HG03060 (cell line): ENCODE measurements at regions not wholly inside any gene's neighbourhood (a gene's known extent, or its start where the extent isn't known, plus 50 kb on each side); places are given as distances from the start of the nearest gene placed in this dataset.

Source experiments
- ATAC-seq: cut with Tn5 transposase; IDR thresholded peaks from one replicate; pipeline ENCODE4 v1.9.1; 2021; ENCODE audit warnings: low read depth, moderate number of reproducible peaks; ENCODE audit not compliant: unreplicated experiment

DNA sequence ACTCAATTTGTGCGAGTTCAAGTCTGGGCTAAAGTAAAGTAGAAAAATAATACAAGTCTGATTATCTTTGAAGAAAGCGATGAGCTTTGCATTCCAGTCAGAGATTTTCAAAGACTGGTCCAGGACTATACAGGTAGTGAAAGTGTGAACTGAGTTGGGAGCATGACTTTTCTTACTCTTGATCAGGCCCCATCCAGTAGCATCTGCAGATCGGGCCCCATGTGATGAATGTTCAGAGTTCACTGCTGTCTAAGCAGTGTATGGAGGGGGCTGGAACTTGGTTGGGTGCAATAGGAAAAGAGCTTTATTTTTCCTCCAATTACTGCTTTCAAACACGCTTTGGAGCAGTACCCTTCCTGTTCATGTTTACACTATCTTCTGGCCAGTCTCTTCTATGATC, 747.4 kb upstream of the ID2 start:
- no peak for ATAC-seq

GRCh38 chr2:7937082-7937481, 744.8 kb upstream of the ID2 start:
- ATAC-seq, result no peak

- ATAC-seq, result no peak
Measured at GRCh38 chr2:7940723-7941122, 741.1 kb upstream of the ID2 start.

GRCh38 chr2:7943446-7943845, 738.4 kb upstream of the ID2 start:
- ATAC-seq, result no peak

- no peak for ATAC-seq
Measured at GRCh38 chr2:7945026-7945425, 736.8 kb upstream of the ID2 start.

DNA sequence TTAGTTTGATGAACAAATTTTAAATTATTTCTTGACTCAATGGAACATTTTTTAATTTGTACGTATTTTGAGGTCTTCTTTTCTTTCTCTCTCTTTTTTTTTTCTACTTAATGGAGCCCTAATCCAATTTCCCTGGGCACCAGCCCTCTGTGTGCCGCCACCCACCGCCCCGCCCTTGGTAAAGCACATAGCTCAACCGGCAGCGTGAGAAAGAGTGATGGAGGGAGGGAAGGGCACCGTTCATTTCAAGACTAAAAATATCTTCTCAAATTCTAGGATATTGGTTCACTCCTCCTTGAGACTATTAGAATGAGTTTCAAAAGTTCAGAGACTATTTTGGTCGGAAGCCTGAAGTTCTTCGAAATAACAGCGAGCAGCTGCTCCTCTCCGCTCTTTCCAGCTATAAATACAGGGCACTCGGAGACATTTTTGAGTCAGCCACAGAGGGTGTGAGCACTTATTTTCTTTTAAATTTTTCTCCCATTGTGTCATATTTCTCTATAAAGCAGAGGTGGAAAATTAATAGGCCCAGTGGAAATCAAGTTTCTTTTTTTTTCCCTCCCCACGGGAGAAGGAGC, 731.7 kb upstream of the ID2 start:
- ATAC-seq, result no peak

- ATAC-seq, result no peak
Measured at GRCh38 chr2:7951001-7951400, 730.9 kb upstream of the ID2 start.

DNA sequence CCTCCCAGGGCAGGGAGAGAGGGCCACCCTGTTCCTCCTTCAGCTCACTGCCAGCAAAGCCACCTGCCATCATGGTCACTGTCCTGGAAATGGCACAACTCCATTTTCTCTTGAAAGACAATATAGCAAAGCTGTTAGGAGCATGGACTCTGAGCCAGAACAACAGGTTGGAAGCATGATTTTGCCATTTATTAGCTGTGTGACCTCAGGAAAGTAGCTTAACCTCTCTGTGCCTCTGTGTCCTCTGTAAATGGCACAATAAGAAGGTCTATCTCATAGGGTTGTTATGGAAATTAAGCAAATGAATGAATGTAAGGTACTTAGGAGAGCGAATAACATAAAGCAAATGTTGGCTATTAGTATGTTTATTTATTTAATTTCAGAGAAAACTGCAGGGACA, 730.4 kb upstream of the ID2 start:
- no peak for ATAC-seq

DNA sequence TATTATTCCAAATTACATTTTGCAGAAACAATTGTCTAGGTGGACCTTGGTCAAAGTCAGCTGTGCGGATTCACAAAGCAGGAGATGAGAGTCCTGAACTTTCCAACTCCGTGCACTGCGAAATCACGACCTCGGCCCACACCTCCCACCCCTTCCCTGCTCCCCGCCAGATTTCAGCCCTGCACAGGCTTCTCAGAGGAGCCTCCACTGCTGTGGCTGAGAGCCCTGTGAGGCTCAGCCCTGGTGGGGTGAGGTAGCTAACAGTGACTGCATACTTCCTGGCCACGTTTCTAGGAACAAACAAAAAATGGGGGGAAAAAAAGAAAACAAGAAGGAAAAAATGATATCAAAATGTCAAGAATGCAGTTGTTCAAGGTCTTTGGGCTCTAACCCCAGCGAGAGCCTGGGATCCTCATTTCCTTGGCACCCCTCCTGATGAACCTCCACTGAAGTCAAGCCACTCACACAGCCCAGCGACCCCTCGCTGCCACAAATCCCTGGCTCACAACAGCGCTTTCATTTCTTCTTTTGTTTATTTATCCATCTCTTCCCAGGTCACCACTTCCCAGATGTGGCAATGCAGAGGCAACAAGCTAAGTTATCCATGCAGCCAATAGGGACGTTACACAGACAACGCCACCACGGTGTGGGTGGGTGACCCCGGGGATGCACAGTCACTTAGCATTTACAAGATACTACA, 729.7 kb upstream of the ID2 start:
- no peak for ATAC-seq

- ATAC-seq, result no peak
Measured at GRCh38 chr2:7953195-7953594, 728.7 kb upstream of the ID2 start.

DNA sequence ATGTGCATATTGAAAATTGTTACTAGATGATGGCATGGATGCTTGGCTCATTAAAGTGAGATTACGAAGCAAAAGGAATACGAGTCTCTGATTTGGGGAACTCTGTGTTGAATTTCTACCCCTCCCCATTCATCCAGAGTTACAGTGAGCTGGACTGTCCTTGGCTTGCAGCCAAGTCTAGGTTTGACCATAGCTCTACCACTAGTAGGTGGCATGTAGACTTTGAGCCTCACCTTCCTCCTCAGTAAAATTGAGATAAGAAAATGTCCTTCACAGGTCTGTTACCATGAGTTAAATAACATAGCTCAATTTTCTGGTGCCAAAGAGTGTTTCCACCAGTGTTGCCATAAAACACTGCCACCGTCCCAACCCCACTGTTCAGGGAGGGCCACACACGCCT, 727.6 kb upstream of the ID2 start:
- no peak for ATAC-seq

DNA sequence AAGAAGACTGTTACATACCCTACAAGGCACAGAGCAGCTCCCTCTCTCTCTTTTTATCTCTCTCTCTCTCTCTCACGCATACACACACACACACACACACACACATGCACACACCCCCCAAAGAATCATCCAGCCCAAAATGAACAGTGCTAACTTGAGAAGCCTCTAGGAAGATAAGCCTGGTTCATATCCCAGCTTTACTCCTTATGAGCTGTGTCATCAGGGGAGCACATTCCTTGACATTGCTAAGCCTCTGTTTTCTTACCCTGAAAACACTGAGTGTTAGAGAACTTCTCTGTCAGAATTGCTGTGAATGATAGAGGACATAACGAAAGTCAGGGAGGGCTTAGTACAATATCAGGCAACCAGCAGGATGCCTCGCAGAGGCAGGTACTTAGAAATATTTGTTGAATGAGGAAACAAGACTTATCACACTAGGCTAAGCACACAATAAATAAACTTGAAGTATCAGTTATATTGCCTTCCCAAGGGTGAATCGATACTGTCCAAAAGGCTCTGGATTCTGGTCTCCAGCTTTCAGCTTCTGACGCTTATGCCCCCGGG, 725.6 kb upstream of the ID2 start:
- ATAC-seq, result no peak

DNA sequence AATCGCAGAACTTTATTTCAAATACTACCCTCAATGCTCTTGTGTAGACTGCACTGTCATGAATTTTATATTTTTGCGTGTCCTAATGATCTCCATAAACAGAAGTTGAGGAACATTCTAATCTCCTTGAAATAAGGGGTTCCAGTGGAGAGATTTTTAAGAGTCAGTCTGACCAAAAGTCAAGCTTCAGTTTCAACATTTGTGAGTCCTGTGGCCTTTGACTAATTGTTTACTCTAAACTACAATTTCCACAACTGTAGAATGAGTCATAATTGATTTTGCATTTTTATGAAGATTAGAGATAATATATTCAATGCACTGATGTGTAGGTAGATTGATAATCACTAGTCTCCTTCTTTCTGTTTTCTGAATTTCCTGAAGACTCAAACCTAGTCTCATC, 720.3 kb upstream of the ID2 start:
- ATAC-seq, result no peak

- no peak for ATAC-seq
Measured at GRCh38 chr2:7962161-7962560, 719.7 kb upstream of the ID2 start.

DNA sequence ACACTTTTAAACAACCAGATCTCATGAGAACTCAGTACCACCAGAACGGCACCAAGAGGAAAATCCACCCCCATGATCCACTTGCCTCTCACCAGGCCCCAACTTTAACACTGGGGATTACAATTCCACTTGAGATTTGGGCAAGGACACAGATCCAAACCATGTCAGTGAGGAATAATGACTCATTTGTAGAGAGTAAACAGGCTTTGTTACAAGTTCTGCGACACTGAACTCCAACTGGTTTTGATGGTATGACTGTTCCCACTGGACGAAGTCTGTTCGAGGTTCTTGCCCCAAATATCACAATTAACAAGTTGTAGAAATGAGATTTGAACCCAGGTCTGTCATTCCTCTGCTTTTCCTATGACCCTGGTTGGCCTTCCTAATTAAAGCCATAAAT, 718.1 kb upstream of the ID2 start:
- no peak for ATAC-seq

GRCh38 chr2:7966032-7966431, 715.8 kb upstream of the ID2 start:
- no peak for ATAC-seq

DNA sequence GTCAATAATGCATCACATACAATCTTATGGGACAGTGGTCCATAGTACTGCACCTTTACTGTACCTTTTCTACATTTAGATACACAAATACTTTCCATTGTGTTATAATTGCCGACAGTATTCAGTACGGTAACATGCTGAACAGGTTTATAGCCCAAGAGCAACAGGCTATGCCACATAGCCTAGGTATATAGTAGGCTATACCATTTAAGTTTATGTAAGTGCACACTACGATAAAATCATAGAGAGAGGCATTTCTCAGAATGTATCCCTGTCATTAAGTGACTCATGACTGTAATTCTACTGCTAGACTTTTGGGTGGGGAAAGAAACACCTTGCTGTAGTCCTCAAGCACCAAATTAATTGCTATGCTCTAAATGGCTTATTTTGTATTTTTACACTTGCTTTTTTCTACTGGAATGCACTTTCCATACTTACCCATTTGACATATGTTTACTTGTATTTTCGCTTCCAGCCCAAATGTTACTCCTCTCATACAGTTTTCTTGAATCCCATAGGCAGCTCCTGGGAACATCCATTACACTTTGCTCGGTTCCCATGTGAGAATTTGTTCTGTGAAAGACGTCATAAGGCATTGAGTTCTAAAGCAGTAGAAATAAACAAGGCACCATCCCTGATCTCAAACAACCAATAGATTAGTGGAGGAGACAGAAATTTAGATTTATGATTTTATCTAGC, 714.0 kb upstream of the ID2 start:
- ATAC-seq, result no peak

GRCh38 chr2:7969756-7970515, 711.9 kb upstream of the ID2 start:
- no peak for ATAC-seq

- ATAC-seq, result no peak
Measured at GRCh38 chr2:7971248-7971647, 710.6 kb upstream of the ID2 start.

- ATAC-seq, result no peak
Measured at GRCh38 chr2:7971841-7972240, 710.0 kb upstream of the ID2 start.

GRCh38 chr2:7972670-7973069, 709.2 kb upstream of the ID2 start:
- ATAC-seq, result no peak
